Frontal cortex (tissue), 3 donors: ENCODE measurements at regions not wholly inside any gene's neighbourhood (a gene's known extent, or its start where the extent isn't known, plus 50 kb on each side); places are given as distances from the start of the nearest gene placed in this dataset.
"Not testable (repeated sequence)": the region's sequence is repeated elsewhere in the genome, so short reads cannot be mapped to it uniquely, and the experiment has no call there.

Source experiments
- DNase-seq, 2 donors: peaks; one replicate each; pipeline ENCODE4 v3.0.0; 2012; ENCODE audit warnings: low spot score in 2 of 2
- FAIRE-seq: peaks from 2 replicates; lab custom pipeline; 2012; peaks lifted over from hg19 to GRCh38; lab: Jason Lieb, UNC
- donor health status: control.
- donor health status: control.
- donor health status: control.

- FAIRE-seq: peak; percentile 34
- no peak for DNase-seq
Observed at GRCh38 chr9:85876628-85877027, 64.3 kb upstream of the NAA35 start.

- FAIRE-seq, DNase-seq: not testable (repeated sequence)
Observed at GRCh38 chr9:85878872-85879597, 61.9 kb upstream of the NAA35 start.

GRCh38 chr9:85880507-85880906 lies 60.4 kb upstream of the NAA35 start:
- DNase-seq, FAIRE-seq: not testable (repeated sequence)

GRCh38 chr9:85884256-85884655 lies 56.7 kb upstream of the NAA35 start:
- no peak for DNase-seq
- no peak for FAIRE-seq

- DNase-seq (no peak), FAIRE-seq (no peak)
Observed at GRCh38 chr9:85890962-85891361, 50.0 kb upstream of the NAA35 start.
